ENCODE measurements at regions not wholly inside any gene's neighbourhood (a gene's known extent, or its start where the extent isn't known, plus 50 kb on each side); places are given as distances from the start of the nearest gene placed in this dataset.

DNA sequence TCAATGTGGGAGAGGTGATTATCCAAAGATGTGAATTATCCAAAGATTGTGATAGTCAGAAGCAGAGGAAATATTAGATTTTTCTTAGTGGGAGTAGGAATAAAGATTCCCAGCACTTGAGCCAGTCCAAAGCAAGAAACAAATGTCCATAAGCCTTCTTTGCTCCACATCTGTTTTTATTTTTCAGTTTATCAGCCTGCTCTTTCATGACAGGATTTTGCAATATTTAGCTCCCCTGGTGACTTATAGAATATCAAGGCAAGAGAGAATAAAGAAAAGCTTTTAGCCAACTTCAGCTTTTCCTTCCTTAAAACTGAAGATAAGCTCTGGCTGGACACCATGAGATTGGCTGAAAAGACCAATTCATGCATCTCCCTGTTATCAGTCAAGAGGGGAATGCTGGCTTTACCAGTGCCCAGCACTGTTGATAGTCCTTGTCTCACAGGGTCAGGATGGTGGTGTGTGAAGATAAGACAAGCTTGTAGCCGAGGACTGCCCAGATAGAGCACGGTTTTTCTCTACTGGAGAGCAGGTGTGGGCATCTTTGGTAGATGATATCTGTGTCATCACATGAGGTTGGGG lies 706.5 kb downstream of the KCNJ2 start:
- Histone ChIP-seq H3K4me1 (ENCODE audit: insufficient read depth, low read length) (no peaks in the 10 kb centered on the region), H3K36me3 (ENCODE audit: insufficient read depth, low read length) (no peaks in the 10 kb centered on the region), H3K27ac (ENCODE audit: low read depth, low read length) (no peak overlapping the region), H3K9me3 (ENCODE audit: low read length) (no peaks in the 10 kb centered on the region), H3K4me3 (ENCODE audit: low read length) (no peak overlapping the region), H3K27me3 (ENCODE audit: insufficient read depth, low read length, poor library complexity, severe bottlenecking) (no peaks in the 10 kb centered on the region)
- no peak for DNase-seq
- no peak overlapping the region for H3K4me3 Mint-ChIP-seq
- ChIA-PET POLR2A (no interaction called here), CTCF (no interaction called here)
- H3K4me1 Mint-ChIP-seq, result no peaks in the 10 kb centered on the region
- H3K9me3 Mint-ChIP-seq, result peaks cover 2 to 18% (median 4%) of the 10 kb centered on the region in 5 donors
- H3K36me3 Mint-ChIP-seq, result no peaks in the 10 kb centered on the region
- H3K27ac Mint-ChIP-seq, result no peak overlapping the region
- H3K27me3 Mint-ChIP-seq, result no peaks in the 10 kb centered on the region

DNA sequence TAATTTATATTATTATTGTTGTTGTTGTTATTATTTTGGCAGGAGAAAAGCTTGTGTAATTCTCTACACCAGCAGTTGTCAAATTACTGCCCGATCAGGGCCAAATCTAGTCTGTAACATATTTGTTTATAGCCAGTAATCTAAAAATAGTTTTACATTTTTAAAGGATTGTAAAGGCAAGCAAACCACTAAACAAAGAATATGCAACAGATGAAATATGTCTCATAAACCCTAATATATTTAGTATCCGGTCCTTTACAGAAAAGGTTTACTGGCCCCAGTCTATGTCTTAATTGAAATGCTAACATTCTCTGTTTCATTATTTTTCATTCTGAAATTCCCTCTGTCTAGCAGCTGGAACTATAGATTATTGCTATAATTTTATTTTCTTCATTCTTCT lies 709.5 kb downstream of the KCNJ2 start:
- no peak overlapping the region for H3K27ac ChIP-seq (ENCODE audit: low read depth, low read length)
- Mint-ChIP-seq H3K4me3 (no peak overlapping the region), H3K27me3 (no peaks in the 10 kb centered on the region), H3K27ac (no peak overlapping the region), H3K4me1 (no peaks in the 10 kb centered on the region), H3K9me3 (peaks cover 3 to 29% (median 6%) of the 10 kb centered on the region in 5 donors), H3K36me3 (no peaks in the 10 kb centered on the region)
- CTCF ChIA-PET, result no interaction called here
- no peak overlapping the region for H3K4me3 ChIP-seq (ENCODE audit: low read length)
- no peaks in the 10 kb centered on the region for H3K27me3 ChIP-seq (ENCODE audit: insufficient read depth, low read length, poor library complexity, severe bottlenecking)
- no peaks in the 10 kb centered on the region for H3K36me3 ChIP-seq (ENCODE audit: insufficient read depth, low read length)
- POLR2A ChIA-PET, result no interaction called here
- H3K4me1 ChIP-seq (ENCODE audit: insufficient read depth, low read length), result no peaks in the 10 kb centered on the region
- no peak for DNase-seq
- H3K9me3 ChIP-seq (ENCODE audit: low read length), result no peaks in the 10 kb centered on the region

DNA sequence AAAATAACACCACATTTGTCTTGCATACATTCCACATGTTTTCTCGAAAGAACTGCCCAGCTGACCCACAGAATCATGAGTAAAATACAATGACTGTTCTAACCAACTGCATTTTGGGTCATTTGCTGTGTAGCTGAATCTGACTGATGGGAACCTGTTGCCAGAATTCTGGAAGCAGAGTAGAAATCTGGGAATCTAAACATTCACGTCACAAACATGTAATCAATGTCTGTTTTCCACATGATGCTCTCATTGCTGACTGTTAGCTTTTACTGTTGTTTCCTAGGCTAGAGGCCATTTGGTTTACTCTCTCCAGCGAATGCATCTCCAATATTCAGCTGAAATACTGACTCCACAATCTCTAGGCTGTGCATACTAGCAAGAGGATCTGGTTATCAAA lies 710.1 kb downstream of the KCNJ2 start:
- Histone ChIP-seq H3K27ac (ENCODE audit: low read depth, low read length) (no peak overlapping the region), H3K27me3 (ENCODE audit: insufficient read depth, low read length, poor library complexity, severe bottlenecking) (no peaks in the 10 kb centered on the region), H3K4me1 (ENCODE audit: insufficient read depth, low read length) (no peaks in the 10 kb centered on the region), H3K9me3 (ENCODE audit: low read length) (no peaks in the 10 kb centered on the region), H3K36me3 (ENCODE audit: insufficient read depth, low read length) (no peaks in the 10 kb centered on the region), H3K4me3 (ENCODE audit: low read length) (no peak overlapping the region)
- ChIA-PET POLR2A (no interaction called here), CTCF (no interaction called here)
- H3K27ac Mint-ChIP-seq, result no peak overlapping the region
- H3K9me3 Mint-ChIP-seq, result peaks cover 3 to 31% (median 6%) of the 10 kb centered on the region in 5 donors
- DNase-seq, result no peak
- no peak overlapping the region for H3K4me3 Mint-ChIP-seq
- no peaks in the 10 kb centered on the region for H3K27me3 Mint-ChIP-seq
- H3K36me3 Mint-ChIP-seq, result no peaks in the 10 kb centered on the region
- no peaks in the 10 kb centered on the region for H3K4me1 Mint-ChIP-seq

DNA sequence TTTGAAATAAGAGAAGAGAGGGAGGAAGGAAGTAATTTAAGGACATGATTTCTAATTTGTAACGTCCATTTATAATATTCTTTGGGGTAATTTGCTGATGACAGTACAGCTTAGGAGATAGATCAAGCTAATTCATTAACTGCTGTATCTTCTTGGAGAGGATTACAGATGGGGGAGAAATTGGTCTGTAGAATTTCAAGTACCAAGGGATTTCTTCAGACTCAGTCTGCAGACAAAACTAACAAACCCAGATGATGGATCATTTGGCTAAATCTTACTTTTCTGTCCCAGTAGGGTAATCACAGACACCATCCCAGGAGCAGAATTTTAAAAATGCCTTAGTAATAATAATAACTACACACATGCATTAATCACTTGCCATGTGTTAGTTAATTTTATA lies 711.8 kb downstream of the KCNJ2 start:
- H3K4me3 Mint-ChIP-seq, result no peak overlapping the region
- no peak for DNase-seq
- Histone ChIP-seq H3K4me1 (ENCODE audit: insufficient read depth, low read length) (no peaks in the 10 kb centered on the region), H3K27ac (ENCODE audit: low read depth, low read length) (no peak overlapping the region), H3K4me3 (ENCODE audit: low read length) (no peak overlapping the region), H3K36me3 (ENCODE audit: insufficient read depth, low read length) (no peaks in the 10 kb centered on the region), H3K9me3 (ENCODE audit: low read length) (no peaks in the 10 kb centered on the region), H3K27me3 (ENCODE audit: insufficient read depth, low read length, poor library complexity, severe bottlenecking) (no peaks in the 10 kb centered on the region)
- peaks cover 3 to 31% (median 6%) of the 10 kb centered on the region in 5 donors for H3K9me3 Mint-ChIP-seq
- CTCF ChIA-PET, result no interaction called here
- H3K4me1 Mint-ChIP-seq, result no peaks in the 10 kb centered on the region
- POLR2A ChIA-PET, result no interaction called here
- H3K27ac Mint-ChIP-seq, result no peak overlapping the region
- H3K27me3 Mint-ChIP-seq, result no peaks in the 10 kb centered on the region
- H3K36me3 Mint-ChIP-seq, result no peaks in the 10 kb centered on the region

DNA sequence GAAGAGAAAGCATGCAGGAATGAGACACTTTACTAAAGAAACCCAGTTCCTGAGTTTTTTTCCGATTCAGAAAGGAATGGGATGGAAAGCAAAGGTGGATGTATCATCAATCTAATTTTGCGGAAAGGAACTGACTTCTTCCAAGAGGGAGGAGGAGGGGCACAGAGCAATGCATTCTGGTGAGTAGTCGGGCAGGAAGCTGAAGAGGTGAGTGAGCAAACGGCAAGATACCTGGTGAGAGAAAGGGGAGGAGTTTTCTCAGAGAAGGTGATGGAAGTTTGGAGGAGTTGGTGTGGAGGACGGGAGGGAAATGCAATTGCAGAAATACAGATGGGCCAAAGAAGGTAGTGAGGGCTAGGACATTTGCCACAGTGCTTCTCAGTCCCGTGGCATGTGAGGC lies 713.2 kb downstream of the KCNJ2 start:
- Histone ChIP-seq H3K4me3 (ENCODE audit: low read length) (no peak overlapping the region), H3K27me3 (ENCODE audit: insufficient read depth, low read length, poor library complexity, severe bottlenecking) (no peaks in the 10 kb centered on the region), H3K9me3 (ENCODE audit: low read length) (no peaks in the 10 kb centered on the region), H3K27ac (ENCODE audit: low read depth, low read length) (no peak overlapping the region), H3K36me3 (ENCODE audit: insufficient read depth, low read length) (no peaks in the 10 kb centered on the region), H3K4me1 (ENCODE audit: insufficient read depth, low read length) (no peaks in the 10 kb centered on the region)
- Mint-ChIP-seq H3K4me1 (no peaks in the 10 kb centered on the region), H3K27me3 (no peaks in the 10 kb centered on the region), H3K36me3 (no peaks in the 10 kb centered on the region), H3K4me3 (no peak overlapping the region), H3K27ac (peak overlapping the region in 1 of 8 donors; percentile 23), H3K9me3 (peaks cover 5 to 30% (median 8%) of the 10 kb centered on the region in 5 donors)
- CTCF ChIA-PET, result no interaction called here
- DNase-seq, result no peak
- POLR2A ChIA-PET, result no interaction called here

DNA sequence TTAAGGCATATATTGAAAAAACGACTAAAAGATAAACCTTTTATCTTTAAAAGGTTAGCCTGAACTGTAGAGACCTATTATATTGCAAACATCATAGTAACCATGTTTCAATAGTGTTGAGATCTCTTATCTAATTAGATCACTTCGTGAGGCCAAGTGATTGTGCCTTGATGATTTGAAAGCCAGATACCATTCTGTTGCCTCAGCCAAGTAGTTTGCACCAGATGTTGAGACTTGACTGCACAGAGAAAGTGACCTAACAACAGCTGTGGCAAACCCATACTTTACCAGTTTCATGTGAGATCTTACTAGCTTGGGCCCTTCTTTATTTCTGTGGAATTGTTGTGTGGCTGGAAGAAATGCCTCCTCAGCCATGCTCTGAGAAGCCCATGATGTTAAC lies 717.3 kb downstream of the KCNJ2 start:
- Mint-ChIP-seq H3K9me3 (peaks cover 6 to 23% (median 11%) of the 10 kb centered on the region in 5 donors), H3K4me3 (no peak overlapping the region), H3K27me3 (no peaks in the 10 kb centered on the region), H3K36me3 (no peaks in the 10 kb centered on the region), H3K27ac (no peak overlapping the region), H3K4me1 (no peaks in the 10 kb centered on the region)
- H3K4me1 ChIP-seq (ENCODE audit: insufficient read depth, low read length), result no peaks in the 10 kb centered on the region
- no peaks in the 10 kb centered on the region for H3K27me3 ChIP-seq (ENCODE audit: insufficient read depth, low read length, poor library complexity, severe bottlenecking)
- no peak overlapping the region for H3K27ac ChIP-seq (ENCODE audit: low read depth, low read length)
- no peaks in the 10 kb centered on the region for H3K36me3 ChIP-seq (ENCODE audit: insufficient read depth, low read length)
- no peak overlapping the region for H3K4me3 ChIP-seq (ENCODE audit: low read length)
- POLR2A ChIA-PET, result no interaction called here
- DNase-seq, result no peak
- CTCF ChIA-PET, result interaction anchor here (1.8 kb wide), 1 partner anchor 10 kb away, joined by 4 read pairs; no protein-coding TSS in a partner anchor
- H3K9me3 ChIP-seq (ENCODE audit: low read length), result no peaks in the 10 kb centered on the region

DNA sequence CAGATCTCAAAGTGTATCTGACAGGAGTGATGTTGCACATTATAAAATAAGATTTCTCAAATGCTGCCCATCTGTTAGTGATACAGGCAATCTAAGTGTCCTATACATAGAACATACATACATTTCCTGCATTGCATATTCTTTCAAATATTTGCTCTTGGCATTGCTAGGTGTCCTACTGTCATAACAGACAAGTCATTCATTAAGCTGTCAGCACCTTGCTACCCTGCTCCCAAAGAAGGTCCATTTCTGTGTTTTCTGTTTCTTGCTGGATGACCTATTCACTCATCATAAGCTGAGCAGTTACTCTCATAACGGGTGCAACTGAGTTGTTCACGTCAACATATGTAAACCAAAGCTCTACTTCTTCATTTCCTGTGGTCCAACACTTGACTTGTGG lies 719.0 kb downstream of the KCNJ2 start:
- H3K27me3 ChIP-seq (ENCODE audit: insufficient read depth, low read length, poor library complexity, severe bottlenecking), result no peaks in the 10 kb centered on the region
- no peak overlapping the region for H3K27ac ChIP-seq (ENCODE audit: low read depth, low read length)
- H3K4me1 ChIP-seq (ENCODE audit: insufficient read depth, low read length), result no peaks in the 10 kb centered on the region
- H3K4me3 Mint-ChIP-seq, result no peak overlapping the region
- no peaks in the 10 kb centered on the region for H3K27me3 Mint-ChIP-seq
- peaks cover 2 to 16% (median 6%) of the 10 kb centered on the region in 5 donors for H3K9me3 Mint-ChIP-seq
- H3K9me3 ChIP-seq (ENCODE audit: low read length), result no peaks in the 10 kb centered on the region
- DNase-seq, result no peak
- no peak overlapping the region for H3K4me3 ChIP-seq (ENCODE audit: low read length)
- POLR2A ChIA-PET, result no interaction called here
- CTCF ChIA-PET, result interaction anchor here (1.0 to 1.8 kb wide), 2 partner anchors 8 to 19 kb away, joined by 3 to 4 read pairs; no protein-coding TSS in a partner anchor
- H3K36me3 ChIP-seq (ENCODE audit: insufficient read depth, low read length), result no peaks in the 10 kb centered on the region
- no peaks in the 10 kb centered on the region for H3K36me3 Mint-ChIP-seq
- H3K4me1 Mint-ChIP-seq, result no peaks in the 10 kb centered on the region
- no peak overlapping the region for H3K27ac Mint-ChIP-seq

DNA sequence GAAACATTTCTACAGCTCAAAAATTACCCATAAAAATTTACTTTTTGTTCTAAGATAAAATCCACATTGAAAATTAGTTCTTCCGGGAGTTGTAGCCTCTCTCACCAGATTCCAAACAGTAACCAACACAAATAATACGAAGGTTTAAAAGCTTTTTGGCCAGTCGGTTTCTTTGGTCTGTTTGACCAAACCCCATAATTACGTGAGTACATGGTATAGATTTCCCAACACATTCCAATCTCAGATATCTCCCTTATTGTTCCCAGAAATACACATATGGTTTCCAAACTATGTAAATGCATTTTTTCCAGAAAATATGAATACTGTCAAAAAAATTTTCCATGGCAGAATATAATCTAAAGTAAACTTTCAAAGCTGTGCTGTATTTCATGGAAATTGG lies 722.0 kb downstream of the KCNJ2 start:
- Histone ChIP-seq H3K27me3 (ENCODE audit: insufficient read depth, low read length, poor library complexity, severe bottlenecking) (no peaks in the 10 kb centered on the region), H3K4me3 (ENCODE audit: low read length) (no peak overlapping the region), H3K4me1 (ENCODE audit: insufficient read depth, low read length) (no peaks in the 10 kb centered on the region), H3K9me3 (ENCODE audit: low read length) (no peaks in the 10 kb centered on the region), H3K27ac (ENCODE audit: low read depth, low read length) (no peak overlapping the region), H3K36me3 (ENCODE audit: insufficient read depth, low read length) (no peaks in the 10 kb centered on the region)
- ChIA-PET CTCF (no interaction called here), POLR2A (no interaction called here)
- no peaks in the 10 kb centered on the region for H3K4me1 Mint-ChIP-seq
- DNase-seq, result no peak
- no peak overlapping the region for H3K4me3 Mint-ChIP-seq
- peaks cover 4 to 16% (median 8%) of the 10 kb centered on the region in 5 donors for H3K9me3 Mint-ChIP-seq
- no peaks in the 10 kb centered on the region for H3K36me3 Mint-ChIP-seq
- H3K27ac Mint-ChIP-seq, result no peak overlapping the region
- no peaks in the 10 kb centered on the region for H3K27me3 Mint-ChIP-seq

DNA sequence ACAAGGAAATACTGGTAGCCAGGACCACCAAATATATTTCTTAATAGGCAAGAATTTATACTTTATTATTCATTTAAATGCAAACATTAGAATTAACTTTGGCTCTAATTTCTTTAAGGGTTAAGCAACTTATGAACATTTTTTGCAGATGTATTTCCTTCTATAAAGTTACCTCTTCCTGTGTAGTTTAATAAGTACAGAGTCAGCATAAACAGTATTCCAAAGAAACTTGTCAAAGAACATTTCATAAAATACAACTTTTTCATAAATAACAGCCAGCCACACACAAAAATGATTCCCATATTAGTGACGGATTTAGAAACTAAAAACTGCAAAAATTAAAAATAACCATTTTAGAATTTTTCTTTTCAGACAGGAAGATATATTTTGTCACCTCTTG lies 723.2 kb downstream of the KCNJ2 start:
- H3K36me3 Mint-ChIP-seq, result no peaks in the 10 kb centered on the region
- no peak overlapping the region for H3K4me3 Mint-ChIP-seq
- Histone ChIP-seq H3K27ac (ENCODE audit: low read depth, low read length) (no peak overlapping the region), H3K4me1 (ENCODE audit: insufficient read depth, low read length) (no peaks in the 10 kb centered on the region), H3K36me3 (ENCODE audit: insufficient read depth, low read length) (no peaks in the 10 kb centered on the region), H3K4me3 (ENCODE audit: low read length) (no peak overlapping the region), H3K27me3 (ENCODE audit: insufficient read depth, low read length, poor library complexity, severe bottlenecking) (no peaks in the 10 kb centered on the region), H3K9me3 (ENCODE audit: low read length) (no peaks in the 10 kb centered on the region)
- no peaks in the 10 kb centered on the region for H3K4me1 Mint-ChIP-seq
- CTCF ChIA-PET, result no interaction called here
- H3K27ac Mint-ChIP-seq, result no peak overlapping the region
- no peaks in the 10 kb centered on the region for H3K27me3 Mint-ChIP-seq
- DNase-seq, result no peak
- peaks cover 4 to 22% (median 8%) of the 10 kb centered on the region in 5 donors for H3K9me3 Mint-ChIP-seq
- POLR2A ChIA-PET, result no interaction called here

Measured in CD8-positive, alpha-beta memory T cell (primary cell).